ENCODE measurements at regions not wholly inside any gene's neighbourhood (a gene's known extent, or its start where the extent isn't known, plus 50 kb on each side); places are given as distances from the start of the nearest gene placed in this dataset.

DNA sequence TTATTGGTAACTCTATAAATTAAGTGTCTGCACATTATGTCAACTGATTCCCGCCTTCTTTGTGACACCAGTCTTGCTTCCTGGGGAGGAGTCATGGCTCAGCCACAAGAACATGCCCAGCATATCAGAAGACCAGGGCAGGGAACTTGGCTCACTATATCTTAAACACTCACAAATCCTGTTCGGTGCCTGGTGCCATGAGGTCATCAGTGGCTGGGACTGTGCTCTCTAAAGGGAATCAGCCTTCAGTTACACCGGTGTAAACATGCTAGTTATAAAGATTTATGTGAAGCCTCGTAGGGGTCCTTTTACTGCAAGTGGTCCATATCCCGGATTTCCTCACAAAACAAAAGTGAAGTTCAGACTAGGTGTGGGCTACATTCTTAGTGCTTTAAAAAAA, 73.1 kb upstream of the ZNF521 start:
- H3K27ac ChIP-seq = no peak overlapping the region
- TF ChIP-seq, protein P1, sequence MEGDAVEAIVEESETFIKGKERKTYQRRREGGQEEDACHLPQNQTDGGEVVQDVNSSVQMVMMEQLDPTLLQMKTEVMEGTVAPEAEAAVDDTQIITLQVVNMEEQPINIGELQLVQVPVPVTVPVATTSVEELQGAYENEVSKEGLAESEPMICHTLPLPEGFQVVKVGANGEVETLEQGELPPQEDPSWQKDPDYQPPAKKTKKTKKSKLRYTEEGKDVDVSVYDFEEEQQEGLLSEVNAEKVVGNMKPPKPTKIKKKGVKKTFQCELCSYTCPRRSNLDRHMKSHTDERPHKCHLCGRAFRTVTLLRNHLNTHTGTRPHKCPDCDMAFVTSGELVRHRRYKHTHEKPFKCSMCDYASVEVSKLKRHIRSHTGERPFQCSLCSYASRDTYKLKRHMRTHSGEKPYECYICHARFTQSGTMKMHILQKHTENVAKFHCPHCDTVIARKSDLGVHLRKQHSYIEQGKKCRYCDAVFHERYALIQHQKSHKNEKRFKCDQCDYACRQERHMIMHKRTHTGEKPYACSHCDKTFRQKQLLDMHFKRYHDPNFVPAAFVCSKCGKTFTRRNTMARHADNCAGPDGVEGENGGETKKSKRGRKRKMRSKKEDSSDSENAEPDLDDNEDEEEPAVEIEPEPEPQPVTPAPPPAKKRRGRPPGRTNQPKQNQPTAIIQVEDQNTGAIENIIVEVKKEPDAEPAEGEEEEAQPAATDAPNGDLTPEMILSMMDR (conservative IDR thresholded peaks at IDR 0.05) = no peak
- TF ChIP-seq ZFX (IDR thresholded peaks at IDR 0.05) = no peak

DNA sequence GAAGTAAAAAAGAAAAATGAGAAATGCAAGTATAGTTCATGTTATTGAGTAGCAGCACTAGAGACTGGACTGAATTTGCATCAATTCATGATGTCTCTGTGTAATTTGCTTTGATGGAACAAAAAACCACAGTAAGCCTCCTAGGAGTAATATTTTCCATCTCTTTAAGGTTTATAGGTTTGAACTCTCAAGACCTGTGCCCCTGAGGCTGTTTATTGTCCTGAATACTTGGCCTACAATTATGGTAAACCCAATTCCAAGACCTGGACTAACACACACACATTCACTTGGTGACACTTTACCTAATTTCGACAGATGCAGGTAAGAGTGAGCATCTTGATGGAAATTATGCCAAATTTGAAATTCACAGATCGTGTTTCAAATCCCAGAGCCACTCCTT, 71.8 kb upstream of the ZNF521 start:
- no peak for TF ChIP-seq ZFX (IDR thresholded peaks at IDR 0.05)
- TF ChIP-seq, protein P1 (conservative IDR thresholded peaks at IDR 0.05) = no peak
- H3K27ac ChIP-seq = no peak overlapping the region

DNA sequence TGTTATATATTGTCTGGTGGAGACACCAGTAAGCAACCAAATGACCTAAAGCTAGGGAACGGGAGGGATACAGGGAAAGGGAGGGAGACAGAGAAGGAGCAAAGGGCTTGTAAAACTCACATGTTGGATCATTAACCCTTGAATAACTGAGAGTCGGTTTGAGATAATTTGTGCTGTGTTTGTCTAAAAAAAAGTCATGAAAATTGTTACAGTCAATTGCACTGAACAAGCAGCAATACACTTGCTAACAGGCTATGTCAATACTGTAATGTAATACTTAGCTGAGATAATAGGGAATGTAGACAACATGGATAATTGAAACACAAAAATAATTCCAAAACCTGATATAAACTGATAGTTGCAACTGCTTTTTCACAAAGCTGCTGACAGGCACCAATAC, 71.3 kb upstream of the ZNF521 start:
- H3K27ac ChIP-seq = no peak overlapping the region
- TF ChIP-seq, protein P1 (conservative IDR thresholded peaks at IDR 0.05) = no peak
- TF ChIP-seq ZFX (IDR thresholded peaks at IDR 0.05) = no peak

DNA sequence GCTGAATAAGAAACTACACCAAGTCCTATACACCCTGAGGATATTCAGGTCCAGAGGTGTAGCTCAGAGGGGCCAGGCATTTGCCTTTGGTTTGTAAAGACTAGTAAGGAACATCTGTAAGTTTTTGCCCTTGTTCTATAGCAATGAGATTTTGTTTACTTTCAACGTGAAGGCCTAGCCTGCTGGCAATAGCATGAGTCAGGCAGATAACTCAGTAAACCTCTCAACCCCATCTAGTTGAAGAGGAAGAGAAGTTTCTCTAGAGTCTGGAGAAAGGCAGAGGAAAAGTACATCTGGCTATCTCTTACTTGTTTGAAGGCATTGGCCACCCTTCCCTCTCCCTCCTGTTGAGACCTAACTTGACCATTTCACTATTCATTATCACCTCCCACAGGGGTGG, 70.3 kb upstream of the ZNF521 start:
- no peak overlapping the region for H3K27ac ChIP-seq
- TF ChIP-seq, protein P1 (conservative IDR thresholded peaks at IDR 0.05) = no peak
- no peak for TF ChIP-seq ZFX (IDR thresholded peaks at IDR 0.05)

DNA sequence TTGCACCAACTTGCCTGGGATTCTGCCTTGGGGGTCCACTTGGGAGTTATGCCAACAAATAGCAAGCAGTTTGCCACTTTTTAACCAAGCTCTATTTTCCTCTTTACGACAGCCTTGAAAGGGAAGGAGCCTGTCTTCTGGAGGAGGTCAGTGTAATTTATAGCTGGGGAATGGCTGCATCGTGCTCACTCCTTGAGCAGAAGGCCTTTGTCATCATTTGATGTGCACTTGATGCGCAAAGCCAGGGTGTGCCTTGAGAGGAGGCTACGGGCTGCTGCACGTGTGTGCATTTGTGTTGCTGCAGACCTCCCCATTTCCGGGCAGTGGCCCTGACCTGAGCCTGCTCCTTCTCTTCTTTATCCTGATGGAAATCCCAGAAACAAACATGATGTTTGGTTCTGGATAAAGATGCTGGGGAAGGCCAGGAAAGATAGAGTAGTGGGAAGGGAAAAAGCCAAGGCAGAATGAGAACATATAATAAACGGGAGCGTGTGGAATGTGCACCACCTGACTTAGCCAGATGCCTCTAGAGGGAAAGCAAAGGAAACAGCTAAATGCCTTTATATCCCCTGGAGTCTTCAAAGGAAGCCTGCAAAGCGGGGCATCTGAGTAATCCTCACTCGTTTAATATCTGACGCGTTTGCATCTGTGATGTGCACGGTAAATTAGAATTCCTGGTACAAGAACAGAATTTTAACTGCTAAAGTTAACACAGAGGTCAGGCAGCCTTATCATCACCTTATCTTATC, 68.3 kb upstream of the ZNF521 start:
- H3K27ac ChIP-seq = no peak overlapping the region
- TF ChIP-seq ZFX (IDR thresholded peaks at IDR 0.05) = no peak

DNA sequence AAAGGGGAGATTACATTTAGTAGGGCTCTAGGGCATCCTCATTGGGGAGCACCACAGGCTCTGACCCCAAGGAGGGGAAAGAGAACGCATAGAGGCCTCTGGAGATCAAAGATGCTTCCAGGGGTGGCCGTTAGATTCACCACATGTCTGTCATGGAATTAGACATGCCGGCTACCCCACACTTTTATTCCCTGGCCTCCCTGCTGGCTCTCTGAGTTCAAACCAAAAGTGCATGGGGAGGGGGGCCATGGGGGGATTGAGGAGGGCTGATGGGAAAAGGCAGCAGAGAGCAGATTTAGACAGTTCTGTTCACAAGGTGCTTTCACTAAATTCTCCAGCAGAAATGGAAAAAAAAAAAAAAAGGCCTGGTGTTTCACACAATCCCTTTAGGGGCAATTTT, 64.4 kb upstream of the ZNF521 start:
- TF ChIP-seq ZFX (IDR thresholded peaks at IDR 0.05) = no peak
- TF ChIP-seq, protein P1 (conservative IDR thresholded peaks at IDR 0.05) = no peak
- H3K27ac ChIP-seq = no peak overlapping the region

DNA sequence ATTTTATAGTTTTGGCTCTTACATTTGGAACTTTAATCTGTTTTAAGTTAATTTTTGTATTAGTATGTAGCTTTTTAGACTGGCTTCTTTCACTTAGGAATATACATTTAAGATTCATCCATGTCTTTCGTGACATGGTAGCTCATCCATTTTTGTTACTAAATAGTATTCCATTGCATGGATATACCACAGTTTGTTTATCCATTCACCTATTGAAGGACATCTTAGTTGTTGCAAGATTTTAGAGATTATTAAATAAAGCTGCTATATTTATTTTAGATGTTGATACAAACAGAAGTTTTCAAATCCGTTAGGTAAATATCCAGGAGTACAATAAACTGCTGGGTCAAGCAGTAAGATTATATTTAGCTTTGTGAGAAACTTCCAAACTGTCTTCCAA, 58.0 kb upstream of the ZNF521 start:
- TF ChIP-seq, protein P1 (conservative IDR thresholded peaks at IDR 0.05) = no peak
- TF ChIP-seq ZFX (IDR thresholded peaks at IDR 0.05) = no peak
- H3K27ac ChIP-seq = no peak overlapping the region

DNA sequence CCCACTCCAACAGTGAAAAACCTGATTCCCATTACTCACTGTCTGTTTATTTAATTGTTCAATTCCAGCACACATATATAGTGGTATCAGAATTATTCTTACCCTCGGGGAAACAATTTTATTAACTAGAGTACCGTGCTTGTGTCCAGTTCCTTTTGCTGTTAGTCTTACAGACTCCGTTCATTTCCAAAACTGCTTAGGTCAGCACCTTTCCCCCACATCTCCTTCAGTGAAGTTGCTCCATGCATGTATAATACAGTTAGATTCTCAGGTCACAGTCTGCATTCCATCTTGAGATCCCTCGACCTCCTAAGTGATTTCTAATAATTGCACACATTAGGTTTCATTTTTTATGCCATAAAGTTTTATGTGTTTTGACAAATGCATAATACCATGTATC, 56.3 kb upstream of the ZNF521 start:
- H3K27ac ChIP-seq = no peak overlapping the region
- no peak for TF ChIP-seq ZFX (IDR thresholded peaks at IDR 0.05)
- TF ChIP-seq, protein P1 (conservative IDR thresholded peaks at IDR 0.05) = no peak
